Epidermal melanocyte (primary cell): ENCODE measurements at regions not wholly inside any gene's neighbourhood (a gene's known extent, or its start where the extent isn't known, plus 50 kb on each side); places are given as distances from the start of the nearest gene placed in this dataset.

ENCODE experiments used
- DNase-seq: peaks from one replicate; pipeline ENCODE4 v3.0.0; 2011; ENCODE audit warnings: low spot score; ENCODE audit not compliant: insufficient read length

DNA sequence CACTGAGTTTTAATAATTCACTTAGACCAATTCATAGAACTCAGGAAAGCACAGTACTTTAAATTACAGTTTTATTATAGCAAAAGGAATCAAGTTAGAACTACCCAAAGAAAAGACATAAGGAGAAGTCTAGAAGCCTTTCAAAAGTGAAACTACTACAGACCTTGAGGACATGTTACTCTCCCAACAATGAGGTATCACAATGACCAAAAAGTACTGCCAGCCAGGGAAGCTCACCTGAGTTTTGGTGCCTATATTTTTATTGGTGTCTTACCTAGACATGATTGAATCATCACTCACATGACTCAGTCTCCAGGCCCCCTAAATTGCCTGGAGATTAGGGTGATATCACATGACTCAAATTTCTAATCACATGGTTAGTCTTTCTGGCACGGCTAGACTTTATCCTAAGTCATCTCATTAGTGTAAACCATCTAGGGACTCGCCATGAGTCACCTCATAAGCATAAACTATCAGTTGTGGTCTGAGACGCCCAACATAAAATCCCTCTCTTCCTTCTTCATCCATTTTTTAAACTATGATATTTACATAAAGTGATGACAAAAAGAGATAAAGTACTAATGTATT, 372.3 kb downstream of the TMA16 start:
- DNase-seq: no peak

DNA sequence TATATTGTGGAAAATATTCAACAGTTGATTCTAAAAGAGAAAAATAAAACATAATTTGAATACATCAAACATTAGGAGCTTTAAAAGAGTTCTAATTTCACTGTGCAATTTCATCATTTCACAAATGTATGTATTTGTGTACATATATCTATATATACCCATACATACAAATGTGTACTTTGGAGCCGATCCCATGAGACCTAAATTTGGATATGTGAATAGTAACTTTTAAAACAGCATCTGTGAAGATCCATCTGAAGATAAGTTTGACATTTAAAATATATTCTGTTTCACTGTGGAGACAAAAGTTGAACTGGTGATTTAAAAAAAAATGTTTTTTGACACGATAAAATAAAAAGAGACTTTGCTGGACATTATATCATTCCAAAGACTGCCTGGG, 374.0 kb downstream of the TMA16 start:
- no peak for DNase-seq

DNA sequence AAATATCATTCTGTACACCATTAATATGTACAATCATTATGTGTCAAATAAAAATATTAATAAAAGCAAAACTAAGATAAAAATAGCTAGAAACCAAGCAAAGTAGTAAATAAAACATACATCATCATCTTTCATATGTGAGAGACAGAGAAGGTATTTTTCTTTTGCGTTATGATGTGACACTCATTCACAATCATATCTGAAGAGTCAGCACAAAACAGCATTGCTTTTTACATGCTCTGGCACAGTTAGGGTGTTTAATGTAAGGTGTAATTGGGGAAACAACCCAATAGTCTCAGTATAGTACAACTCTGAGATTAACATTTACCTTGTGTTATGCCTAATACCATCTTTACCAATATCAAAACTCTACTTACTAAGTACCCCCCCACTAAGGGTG, 376.6 kb downstream of the TMA16 start:
- no peak for DNase-seq

DNA sequence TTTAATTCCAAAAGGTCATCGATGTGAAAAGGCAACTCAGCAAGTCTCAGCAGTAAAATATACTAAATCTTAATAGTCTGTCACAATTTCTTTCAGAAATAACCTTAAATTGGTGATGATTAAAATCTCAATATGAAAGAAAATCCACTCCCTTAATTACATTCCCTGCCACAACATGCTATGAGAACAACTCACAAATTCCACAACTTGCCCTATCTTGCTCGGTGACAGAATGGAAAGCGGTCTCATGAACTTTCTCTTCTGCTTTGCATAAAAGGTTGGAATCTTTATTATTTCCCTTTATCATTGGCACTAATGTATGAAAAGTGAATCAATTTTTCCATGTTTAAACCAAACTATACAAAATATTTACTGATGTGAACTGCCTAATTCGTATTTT, 380.8 kb downstream of the TMA16 start:
- no peak for DNase-seq

DNA sequence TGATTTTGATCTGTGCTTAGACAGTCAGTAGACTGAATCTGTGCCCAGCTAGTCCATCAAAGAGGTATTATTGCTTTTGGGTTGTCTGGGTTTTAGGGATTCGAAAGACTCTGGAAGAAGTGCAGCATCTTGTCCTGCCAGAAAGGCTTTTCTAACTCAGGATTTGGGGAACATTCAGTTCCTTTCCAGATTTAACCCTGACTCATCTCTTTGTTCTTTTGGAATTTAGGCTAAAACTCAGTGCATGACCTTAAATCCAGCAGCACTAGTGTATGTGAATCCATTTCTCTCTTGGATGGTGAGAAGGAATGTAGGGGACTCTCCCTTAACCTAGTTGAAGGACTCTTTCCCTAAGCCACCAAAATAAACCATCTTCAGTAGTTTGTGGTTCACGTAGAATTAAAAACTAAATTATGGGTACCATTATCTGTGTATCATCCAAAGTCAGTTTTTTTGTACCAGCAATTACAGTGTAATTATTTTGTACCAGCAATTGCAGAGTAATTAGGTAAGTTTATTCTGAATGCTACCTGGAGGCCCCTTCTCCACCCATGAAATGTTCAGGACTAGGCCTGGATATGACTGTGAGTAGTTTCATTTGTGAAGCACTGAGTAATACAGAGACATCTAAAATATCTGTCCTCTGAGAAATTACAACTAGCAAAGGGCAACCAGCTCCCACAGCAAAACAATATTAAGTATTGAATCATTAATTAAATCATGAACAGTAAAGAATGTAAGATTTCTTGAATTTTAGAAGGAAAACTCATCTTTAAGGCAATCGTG, 384.0 kb downstream of the TMA16 start:
- DNase-seq: no peak

DNA sequence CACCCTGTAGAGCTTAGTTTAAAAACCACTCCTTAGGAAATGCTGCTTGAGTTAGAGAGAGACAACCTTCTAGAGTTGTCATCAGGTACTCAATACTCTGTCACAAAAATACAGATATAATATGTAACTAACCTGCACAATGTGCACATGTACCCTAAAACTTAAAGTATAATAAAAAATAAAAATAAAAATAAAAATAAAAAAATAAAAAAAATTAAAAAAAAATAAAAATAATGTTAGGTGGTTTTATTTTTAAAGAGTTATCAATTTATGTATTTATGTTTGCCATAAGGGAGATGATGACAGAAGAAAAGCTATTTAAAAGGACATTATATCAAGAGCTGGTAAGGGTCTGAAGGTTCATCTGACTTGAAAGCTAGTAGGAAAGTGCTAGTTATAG, 397.9 kb downstream of the TMA16 start:
- no peak for DNase-seq

DNA sequence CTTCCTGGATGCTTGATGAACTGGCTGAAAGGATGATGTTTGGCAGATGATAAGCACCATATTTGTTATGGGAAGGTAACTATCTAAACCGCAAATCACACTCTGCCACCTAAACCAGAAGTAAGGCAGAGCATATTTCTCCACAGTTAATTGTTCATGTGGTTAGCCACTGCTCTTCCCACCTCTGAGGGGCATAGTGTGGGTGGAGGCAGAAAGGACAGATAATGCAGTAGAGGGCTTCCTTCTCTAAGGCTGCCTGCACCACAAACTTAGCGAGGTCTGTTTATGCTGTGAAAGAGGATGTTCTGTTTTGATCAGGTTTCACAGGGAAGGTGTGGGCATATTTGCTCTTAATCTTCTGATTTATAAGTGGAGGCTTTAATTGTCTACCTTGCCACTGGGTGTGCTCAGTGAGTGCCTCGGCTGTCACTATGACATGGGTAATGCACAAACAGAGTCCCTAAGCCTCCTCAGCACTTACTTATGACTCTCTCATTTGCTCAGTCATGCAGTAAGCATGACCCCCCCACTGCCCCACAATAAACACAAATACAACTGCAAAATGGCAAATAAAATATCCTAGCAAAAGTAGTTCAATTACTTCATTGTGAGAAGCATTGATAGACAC, 401.0 kb downstream of the TMA16 start:
- DNase-seq: no peak

DNA sequence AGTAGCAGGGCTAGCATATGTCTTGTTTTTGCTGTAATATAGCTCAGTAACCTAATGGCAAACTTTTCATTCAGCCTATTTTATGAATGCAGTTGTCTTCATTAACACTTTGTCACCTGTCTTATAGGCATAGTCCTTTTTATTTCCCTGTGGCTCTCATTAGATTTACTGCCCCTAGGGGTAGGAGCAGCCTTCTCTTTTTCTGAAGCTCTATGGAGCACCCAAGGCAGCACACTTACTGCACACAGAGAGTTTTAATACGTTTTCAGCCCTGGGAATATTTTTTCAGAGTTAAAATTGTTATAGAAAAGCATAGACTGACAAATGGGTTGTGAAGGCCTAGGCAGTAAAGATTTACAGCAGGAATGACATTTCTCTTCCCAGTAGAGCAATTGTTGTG, 406.8 kb downstream of the TMA16 start:
- DNase-seq: no peak

DNA sequence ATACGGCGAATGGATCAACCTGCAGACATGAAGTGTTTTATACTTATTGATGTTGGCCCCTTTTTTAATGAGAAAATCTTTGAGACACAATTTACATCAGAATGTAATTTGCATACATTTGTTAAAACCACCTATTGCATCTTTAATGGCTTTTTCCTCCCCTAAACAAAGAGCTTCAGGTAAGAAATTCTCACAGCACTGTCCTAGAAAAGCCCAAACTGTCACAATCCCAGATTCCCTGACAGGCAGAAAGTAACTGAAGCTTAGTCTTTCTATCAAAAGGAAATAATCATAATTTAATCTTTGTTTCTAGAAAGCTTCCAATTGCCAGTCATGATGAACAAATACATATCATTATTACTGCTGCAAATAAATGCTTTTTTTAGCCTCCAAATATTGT, 407.9 kb downstream of the TMA16 start:
- no peak for DNase-seq

DNA sequence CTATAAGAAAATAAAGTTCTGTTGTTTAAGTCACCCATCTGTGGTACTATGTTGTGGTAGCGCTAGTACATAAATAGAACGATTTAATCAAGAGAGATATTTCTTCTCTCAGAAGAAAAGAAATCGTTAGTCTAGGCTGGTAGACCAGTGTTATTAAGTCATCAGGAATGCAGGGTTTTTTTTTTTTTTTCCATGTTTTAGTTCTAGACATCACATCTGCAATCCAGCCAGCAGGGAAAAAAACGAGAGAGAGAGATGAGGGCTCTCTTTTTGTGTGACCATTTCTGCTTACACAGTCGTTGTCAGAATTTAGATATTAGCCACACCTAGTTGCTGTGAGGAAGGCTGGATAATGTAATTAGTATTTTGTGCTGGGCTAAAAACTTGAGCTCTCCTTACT, 417.4 kb downstream of the TMA16 start:
- DNase-seq: no peak

DNA sequence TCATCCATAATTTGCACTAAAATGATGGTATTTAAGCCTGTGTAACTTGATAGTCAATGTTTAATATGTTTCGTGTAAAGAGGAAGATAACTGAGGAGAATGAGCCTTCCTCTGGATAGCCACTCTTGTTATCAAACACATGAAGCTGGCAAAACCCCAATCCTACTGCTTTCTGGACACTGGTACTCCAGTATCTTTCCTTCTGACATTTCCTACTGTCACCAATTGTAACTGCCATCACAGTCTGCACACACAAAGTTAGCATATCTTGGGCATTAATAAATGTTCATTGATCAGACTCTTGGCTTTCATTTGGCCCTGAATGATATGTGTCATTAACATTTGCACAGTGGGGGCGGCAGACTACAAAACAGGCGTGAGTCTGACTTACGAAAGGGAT, 419.1 kb downstream of the TMA16 start:
- DNase-seq: no peak

DNA sequence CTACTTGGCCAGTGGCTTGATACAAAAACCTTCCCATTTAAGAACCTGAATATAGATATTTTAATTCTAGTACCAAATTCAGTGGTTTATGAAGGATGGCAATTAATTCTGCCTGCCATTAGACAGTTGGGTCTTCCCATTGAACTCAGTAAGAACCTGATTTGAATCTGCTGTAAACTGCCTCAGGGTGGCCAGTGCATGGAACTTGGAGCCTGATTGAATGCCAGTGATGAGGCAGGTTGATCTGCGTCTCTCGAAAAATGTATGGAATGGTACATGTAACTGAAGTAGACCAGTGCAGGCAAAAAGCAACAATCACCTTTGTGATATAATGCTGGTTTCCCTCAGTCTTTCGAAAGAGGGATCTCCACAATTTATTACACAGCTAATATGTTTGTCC, 421.4 kb downstream of the TMA16 start:
- DNase-seq: no peak

DNA sequence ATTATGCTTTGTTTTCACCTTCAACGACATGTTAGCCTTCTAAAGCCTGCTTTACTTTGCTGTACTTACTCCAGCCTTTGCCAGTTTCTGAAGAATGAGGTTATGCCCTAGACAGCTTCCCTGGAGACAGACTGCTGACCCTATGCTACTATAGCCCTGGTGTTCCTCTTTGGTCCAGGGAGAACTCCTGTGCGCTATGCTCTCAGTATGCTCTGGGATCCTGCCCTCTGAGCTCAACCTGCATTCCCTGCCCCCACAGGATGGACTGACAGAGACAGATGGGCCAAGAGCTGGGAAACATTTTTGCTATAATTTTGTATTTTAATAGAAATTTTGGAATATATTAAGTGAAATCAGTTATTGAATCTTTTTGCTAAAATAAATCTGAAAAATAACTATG, 425.9 kb downstream of the TMA16 start:
- no peak for DNase-seq

DNA sequence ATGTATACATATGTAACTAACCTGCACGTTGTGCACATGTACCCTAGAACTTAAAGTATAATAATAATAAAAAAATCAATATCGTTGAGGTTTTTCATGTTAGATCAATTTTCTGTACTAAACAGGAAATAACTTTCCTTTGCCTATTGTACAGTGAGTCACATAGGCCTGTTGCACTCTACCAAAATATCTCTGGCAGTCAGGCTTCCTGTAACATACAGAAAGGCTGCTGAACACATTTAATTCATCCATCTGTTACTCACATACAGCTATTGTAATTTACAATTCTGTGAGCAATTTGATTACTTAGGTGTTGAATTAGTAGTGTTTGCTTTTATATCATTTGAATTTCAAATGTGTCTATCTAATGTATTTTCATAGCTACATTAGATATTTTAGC, 427.8 kb downstream of the TMA16 start:
- DNase-seq: no peak

DNA sequence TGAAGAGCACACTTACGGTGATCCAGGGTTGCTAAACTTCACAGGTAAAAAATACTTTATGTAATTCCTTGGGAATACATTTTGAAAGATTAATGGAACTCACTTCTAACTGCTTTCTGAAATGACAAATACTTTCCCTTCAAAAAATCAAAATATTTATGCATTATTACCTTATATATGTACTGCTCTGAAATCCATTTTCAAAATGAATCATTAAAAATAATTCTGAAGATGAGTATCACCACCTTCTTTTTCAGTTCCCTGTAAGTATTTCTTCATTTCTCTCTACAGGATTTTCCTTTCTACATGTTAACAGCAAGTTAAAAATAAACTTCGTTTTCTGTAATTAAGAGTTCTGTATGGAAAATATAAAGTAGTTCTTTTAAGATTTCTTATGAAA, 428.6 kb downstream of the TMA16 start:
- DNase-seq: no peak

DNA sequence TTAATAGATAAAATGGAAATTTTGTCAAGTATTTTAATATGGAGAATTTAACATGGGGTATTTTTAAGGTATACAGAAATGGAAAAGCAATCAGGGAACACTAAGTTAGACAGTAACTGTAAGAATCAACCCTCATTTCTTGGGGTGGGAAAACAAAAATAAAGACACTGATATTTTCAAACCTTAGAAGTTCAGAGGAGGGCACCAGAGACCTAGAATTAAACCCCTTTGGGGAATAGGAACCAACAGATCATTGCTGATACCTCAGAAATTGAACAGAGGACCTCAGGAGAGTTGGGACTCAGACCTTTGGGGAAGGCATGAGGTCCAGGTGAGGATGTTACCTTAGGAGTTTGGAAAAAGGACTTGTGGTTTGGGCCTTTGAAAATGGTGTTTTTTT, 435.6 kb downstream of the TMA16 start:
- DNase-seq: no peak

DNA sequence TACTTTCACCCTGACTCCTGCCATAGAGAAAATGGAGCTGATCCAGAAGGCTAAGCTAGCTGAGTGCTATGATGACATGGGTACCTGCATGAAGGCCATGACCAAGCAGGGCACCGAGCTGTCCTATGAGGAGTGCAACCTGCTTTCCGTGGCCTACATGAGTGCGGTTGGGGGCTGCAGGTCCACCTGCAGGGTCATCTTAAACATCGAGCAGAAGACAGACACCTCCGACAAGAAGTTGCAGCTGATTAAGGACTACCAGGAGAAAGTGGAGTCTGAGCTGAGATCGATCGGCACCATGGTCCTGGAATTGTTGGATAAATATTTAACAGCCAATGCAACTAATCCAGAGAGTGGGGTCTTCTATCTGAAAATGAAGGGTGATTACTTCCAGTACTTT, 438.0 kb downstream of the TMA16 start:
- DNase-seq: no peak

DNA sequence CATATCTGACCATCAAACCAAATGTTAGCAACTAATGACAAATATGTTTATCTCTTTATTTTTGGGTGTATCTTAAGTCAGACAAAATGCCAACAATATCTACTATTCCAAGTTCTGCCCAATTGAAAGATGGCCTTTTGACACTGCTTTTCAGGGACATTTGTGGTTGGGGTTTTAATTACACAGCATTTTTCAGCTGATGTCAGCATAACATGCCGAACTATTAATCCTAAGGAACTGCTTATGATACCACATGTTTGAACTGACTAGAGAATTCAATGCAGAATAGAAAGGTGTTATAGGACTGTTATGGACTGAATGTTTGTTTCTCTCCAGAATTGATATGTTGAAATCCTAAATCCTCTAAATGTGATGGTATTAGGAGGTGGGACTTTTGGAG, 445.1 kb downstream of the TMA16 start:
- DNase-seq: no peak

DNA sequence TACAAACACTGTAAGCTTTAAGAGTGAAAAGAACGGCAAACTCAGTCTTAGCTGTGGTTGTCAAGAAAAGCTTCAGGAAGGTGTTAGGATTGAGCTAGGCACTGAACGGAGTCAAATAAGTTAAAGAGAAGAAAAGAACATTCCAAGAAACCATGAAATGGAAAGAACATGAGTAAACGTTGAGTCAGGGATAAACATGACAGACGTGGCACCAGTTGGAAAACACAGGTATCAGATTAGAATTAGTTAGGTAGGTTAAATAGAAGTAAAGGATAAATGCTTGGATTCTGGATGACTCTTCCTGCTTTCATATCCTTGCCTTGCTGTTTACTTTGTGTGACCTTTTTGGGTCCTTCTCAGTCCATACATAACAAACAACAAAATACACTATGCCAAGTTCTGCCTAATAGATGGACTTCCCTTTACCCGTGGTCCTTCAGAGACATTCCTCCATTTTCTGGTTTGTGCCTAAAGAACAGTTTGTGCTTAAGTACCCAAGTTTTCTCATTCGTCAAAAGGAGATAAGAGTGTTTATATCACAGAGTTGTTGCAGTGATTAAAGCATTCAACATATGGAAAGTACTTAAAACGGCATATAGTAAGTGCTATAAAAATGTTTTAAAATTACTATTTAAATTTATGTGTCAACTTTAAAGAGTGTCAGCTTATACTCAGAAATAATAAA, 446.9 kb downstream of the TMA16 start:
- no peak for DNase-seq

DNA sequence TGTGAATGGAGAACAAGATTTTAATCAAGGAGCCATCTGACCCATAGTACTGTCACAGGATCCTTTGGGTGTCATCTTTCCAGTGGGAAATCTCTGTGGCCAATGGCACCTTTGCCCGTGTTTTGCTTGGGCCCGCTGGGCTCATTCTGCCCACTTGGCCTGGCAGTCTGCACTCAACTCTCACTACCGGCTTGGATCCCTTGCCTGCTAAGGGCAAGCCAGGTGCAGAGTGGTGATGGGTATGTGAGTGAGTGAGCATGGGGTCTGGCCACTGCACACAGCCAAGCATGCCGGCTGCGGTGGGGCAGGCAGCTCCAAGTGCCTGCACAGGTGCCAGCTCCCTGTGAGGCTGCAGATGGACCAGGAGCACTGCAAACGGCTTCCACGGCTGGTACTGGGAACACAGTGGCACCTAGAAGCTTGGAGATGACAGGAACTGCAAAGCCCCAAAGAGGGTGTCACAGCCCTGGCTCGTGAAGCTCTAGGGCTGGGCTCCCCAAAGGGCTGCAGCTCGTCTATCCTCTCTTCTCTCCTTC, 454.5 kb downstream of the TMA16 start:
- no peak for DNase-seq

DNA sequence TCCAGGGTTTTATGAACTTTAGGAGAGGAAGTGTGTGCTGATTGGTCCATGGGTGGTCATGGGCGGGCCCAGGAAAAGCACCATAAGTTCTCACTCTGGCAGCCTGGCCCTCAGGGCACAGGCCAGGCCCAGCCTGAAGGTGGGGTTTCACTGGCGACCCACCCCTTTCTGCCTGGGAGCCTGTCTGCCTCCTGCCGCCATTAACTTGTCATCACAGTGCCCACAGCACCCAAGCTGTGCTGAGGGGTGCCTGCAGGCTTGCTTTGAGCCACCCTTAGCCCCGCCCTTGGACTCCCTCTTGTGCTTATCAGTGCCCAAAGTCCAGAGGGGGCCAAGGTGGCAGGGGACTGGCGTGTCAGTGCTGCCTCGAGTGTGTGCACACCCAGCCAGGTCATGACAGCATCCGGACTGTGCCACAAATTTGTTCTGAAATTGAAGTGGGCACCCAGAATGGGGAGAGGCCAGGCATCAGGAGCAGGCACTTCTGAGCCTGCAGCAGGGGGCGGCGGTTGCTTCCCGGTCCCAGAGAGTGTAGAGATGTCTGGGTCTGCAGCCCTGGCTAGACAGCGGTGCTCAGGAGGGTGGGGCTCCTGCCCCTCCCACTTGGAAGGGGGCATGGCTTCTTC, 455.6 kb downstream of the TMA16 start:
- no peak for DNase-seq

DNA sequence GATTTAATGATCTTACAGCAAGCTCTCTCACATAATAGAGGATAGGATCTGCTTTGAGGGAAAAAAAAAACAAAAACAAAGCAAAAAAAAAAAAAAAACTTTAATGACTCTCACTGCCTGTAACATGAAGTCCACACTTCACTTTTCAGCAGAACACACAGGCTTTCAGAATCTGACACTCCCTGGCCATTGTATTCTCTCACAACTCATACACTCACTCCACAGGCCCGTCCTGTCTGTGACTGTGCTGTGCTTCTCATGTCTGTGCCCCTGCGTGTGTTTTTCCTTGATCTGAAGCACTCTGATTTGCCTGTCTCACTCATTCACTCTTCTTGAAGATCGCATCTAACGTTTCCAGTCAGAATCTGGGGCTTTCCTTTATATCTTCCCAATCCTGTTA, 460.8 kb downstream of the TMA16 start:
- DNase-seq: no peak
